Stomach (tissue), 4 donors: ENCODE measurements at regions not wholly inside any gene's neighbourhood (a gene's known extent, or its start where the extent isn't known, plus 50 kb on each side); places are given as distances from the start of the nearest gene placed in this dataset.

Experiments
- CTCF ChIP-seq, 7 experiments: fragments of 450-650 bp in 4 of 7; fragments of 200-600 bp in 3 of 7; sonication (generic) in 3 of 7; IDR thresholded peaks; one replicate each; pipeline ENCODE4 v1.5.1; 2016 to 2019; ENCODE audit warnings: antibody characterized with exemption in 7 of 7, control low read depth in 2 of 7, mild to moderate bottlenecking in 1 of 7
- EP300 ChIP-seq: sonication (generic); formaldehyde crosslinking; IDR thresholded peaks from one replicate; pipeline ENCODE4 v1.6.1; 2017; ENCODE audit warnings: antibody characterized with exemption
- POLR2A ChIP-seq, 4 donors: fragments of 450-650 bp; IDR thresholded peaks; one replicate each; pipeline ENCODE4 v1.6.1; 2016; ENCODE audit warnings: antibody characterized with exemption in 4 of 4, control low read depth in 2 of 4, mild to moderate bottlenecking in 1 of 4, moderate library complexity in 1 of 4
- POLR2AphosphoS5 ChIP-seq, 3 donors: sonication (generic); formaldehyde crosslinking; IDR thresholded peaks; one replicate each; pipeline ENCODE4 v1.6.1; 2016; ENCODE audit warnings: antibody characterized with exemption in 3 of 3

- TF ChIP-seq CTCF (IDR thresholded peaks at IDR 0.05) (no peak), POLR2A (IDR thresholded peaks at IDR 0.05) (no peak), POLR2AphosphoS5 (IDR thresholded peaks at IDR 0.05) (no peak), EP300 (no peak)
These were observed 305.7 kb downstream of the BMPER start for GRCh38 chr7:34211018-34211417.
